ENCODE measurements at regions not wholly inside any gene's neighbourhood (a gene's known extent, or its start where the extent isn't known, plus 50 kb on each side); places are given as distances from the start of the nearest gene placed in this dataset.
A peak's percentile ranks its signal among the peaks of the same experiment; 100 is the strongest.

GRCh38 chr5:158288272-158288657, 429.3 kb upstream of the CLINT1 start:
- Histone ChIP-seq H3K27me3 (peaks cover 0 to 3% (median 0%) of the 10 kb centered on the region in 7 donors), H3K4me3 (no peak overlapping the region), H3K36me3 (no peaks in the 10 kb centered on the region), H3K9me3 (peaks cover 0 to 12% (median 0%) of the 10 kb centered on the region in 11 donors), H3K27ac (peak overlapping the region in 1 of 10 donors; percentile 15), H3K4me1 (peaks cover 0 to 5% (median 0%) of the 10 kb centered on the region in 9 donors)
- no peak for TF ChIP-seq CTCF (IDR thresholded peaks at IDR 0.05)
- WGBS, 2 donors = 51 to 85% methylated on average over 1 of the region's 1 CpG
- ATAC-seq = no peak
- intact Hi-C loops (cut with DNase I) = no loop called here
- DNase-seq = no peak

- Histone ChIP-seq H3K27me3 (peaks cover 0 to 3% (median 0%) of the 10 kb centered on the region in 7 donors), H3K27ac (peak overlapping the region in 2 of 10 donors; percentile 4 to 15), H3K36me3 (no peaks in the 10 kb centered on the region), H3K4me1 (peaks cover 0 to 5% (median 0%) of the 10 kb centered on the region in 9 donors), H3K9me3 (peaks cover 0 to 8% (median 0%) of the 10 kb centered on the region in 11 donors), H3K4me3 (no peak overlapping the region)
- WGBS, 2 donors = 58 to 59% methylated on average over 12 of the region's 12 CpGs
- DNase-seq (no peak), ATAC-seq (peak in 2 of 8 donors; percentile 16 to 61)
- intact Hi-C loops (cut with DNase I) = no loop called here
- TF ChIP-seq CTCF (IDR thresholded peaks at IDR 0.05) = no peak
These were observed 428.8 kb upstream of the CLINT1 start for GRCh38 chr5:158287643-158288271.

GRCh38 chr5:158286827-158287226, 427.9 kb upstream of the CLINT1 start:
- peaks cover 0 to 5% (median 0%) of the 10 kb centered on the region in 9 donors for H3K4me1 ChIP-seq
- intact Hi-C loops (cut with DNase I) = no loop called here
- DNase-seq = no peak
- 94% methylated on average over 1 of the region's 1 CpG for WGBS, 2 donors
- H3K9me3 ChIP-seq = peaks cover 0 to 8% (median 0%) of the 10 kb centered on the region in 11 donors
- H3K36me3 ChIP-seq = no peaks in the 10 kb centered on the region
- no peak overlapping the region for H3K4me3 ChIP-seq
- no peak for ATAC-seq
- peaks cover 0 to 3% (median 0%) of the 10 kb centered on the region in 7 donors for H3K27me3 ChIP-seq
- no peak for TF ChIP-seq CTCF (IDR thresholded peaks at IDR 0.05)
- no peak overlapping the region for H3K27ac ChIP-seq

GRCh38 chr5:158285698-158286097, 426.8 kb upstream of the CLINT1 start:
- intact Hi-C loops (cut with DNase I) = no loop called here
- H3K27me3 ChIP-seq = peaks cover 0 to 3% (median 0%) of the 10 kb centered on the region in 7 donors

More at GRCh38 chr5:158285698-158286097, 426.8 kb upstream of the CLINT1 start:
- peaks cover 0 to 8% (median 0%) of the 10 kb centered on the region in 11 donors for H3K9me3 ChIP-seq
- WGBS, 2 donors = 56 to 70% methylated on average over 6 of the region's 6 CpGs
- H3K27ac ChIP-seq = no peak overlapping the region
- no peak for TF ChIP-seq CTCF (IDR thresholded peaks at IDR 0.05)
- peaks cover 0 to 5% (median 0%) of the 10 kb centered on the region in 9 donors for H3K4me1 ChIP-seq
- H3K36me3 ChIP-seq = no peaks in the 10 kb centered on the region
- no peak for DNase-seq
- no peak overlapping the region for H3K4me3 ChIP-seq
- ATAC-seq = no peak
